Endothelial cell of umbilical vein (primary cell): ENCODE measurements at regions not wholly inside any gene's neighbourhood (a gene's known extent, or its start where the extent isn't known, plus 50 kb on each side); places are given as distances from the start of the nearest gene placed in this dataset.

ENCODE experiments used
- BruUV-seq: library from RNA; stranded (reverse); fragments of 400-500 nt; replicated peaks from 2 replicates; lab custom pipeline; 2021; lab: Mats Ljungman, UMichigan
- CTCF ChIA-PET: fragments of 300-600, 350-600 bp; sonication (Branson Sonifier 250); formaldehyde crosslinking; loops from one replicate; lab custom pipeline; 2021; ENCODE audit warnings: antibody characterized with exemption, inconsistent platforms; lab: Charles Lee
- POLR2A ChIA-PET: fragments of 300-600, 350-600 bp; sonication (Branson Sonifier 250); formaldehyde crosslinking; loops from one replicate; lab custom pipeline; 2021; ENCODE audit warnings: antibody characterized with exemption, inconsistent platforms; lab: Charles Lee
- DNase-seq: peaks from one replicate; pipeline ENCODE4 v3.0.0-alpha.2; 2011; ENCODE audit warnings: low read depth, low spot score
- FAIRE-seq: peaks from 2 replicates; lab custom pipeline; 2011; peaks lifted over from hg19 to GRCh38; lab: Jason Lieb, UNC
- H2AFZ ChIP-seq: 2 replicates; pipeline ENCODE4 v1.6.0; 2012; ENCODE audit warnings: low read depth, low read length, control low read depth, inconsistent platforms
- H3K27ac ChIP-seq: 2 replicates; pipeline ENCODE4 v1.5.1; 2011; ENCODE audit warnings: low read depth, mild to moderate bottlenecking, control low read depth, low read length, moderate library complexity; ENCODE audit not compliant: insufficient read depth
- H3K27me3 ChIP-seq, 2 experiments: 2 replicates each; pipeline versions ENCODE4 v1.6.0 to v1.6.1; 2011; ENCODE audit warnings: low read length in 2 of 2, mixed read lengths in 1 of 2; ENCODE audit not compliant: control insufficient read depth in 2 of 2, insufficient read depth in 2 of 2
- H3K36me3 ChIP-seq, 2 experiments: 2 replicates in 1 of 2; 3 replicates in 1 of 2; pipeline ENCODE4 v1.5.1; 2011; ENCODE audit warnings: low read length in 2 of 2, mild to moderate bottlenecking in 1 of 2, moderate library complexity in 1 of 2; ENCODE audit not compliant: control insufficient read depth in 2 of 2, insufficient read depth in 2 of 2; ENCODE audit errors: extremely low read depth in 1 of 2
- H3K4me1 ChIP-seq: 3 replicates; pipeline ENCODE4 v1.5.1; 2011; ENCODE audit warnings: mild to moderate bottlenecking, low read length; ENCODE audit not compliant: control insufficient read depth, insufficient read depth; ENCODE audit errors: extremely low read depth
- H3K4me2 ChIP-seq: 2 replicates; pipeline ENCODE4 v1.6.1; 2011; ENCODE audit warnings: low read length, control low read depth, mixed read lengths; ENCODE audit not compliant: insufficient read depth
- H3K4me3 ChIP-seq, 3 experiments: fragments of 200-600 bp in 1 of 3; sonication (generic), shearing (Covaris generic) in 1 of 3; replicated peaks in 1 of 3; 2 replicates each; pipeline ENCODE4 v1.5.1; 2011 to 2016; ENCODE audit warnings: control low read depth in 3 of 3, low read length in 3 of 3, mild to moderate bottlenecking in 2 of 3, inconsistent platforms in 1 of 3, low read depth in 1 of 3, moderate library complexity in 1 of 3; ENCODE audit not compliant: insufficient read depth in 1 of 3
- H3K79me2 ChIP-seq: 2 replicates; pipeline ENCODE4 v1.6.0; 2012; ENCODE audit warnings: low read length, inconsistent platforms; ENCODE audit not compliant: control insufficient read depth, insufficient read depth
- H3K9ac ChIP-seq: replicated peaks from 2 replicates; pipeline ENCODE3; 2011; ENCODE audit warnings: low read length, control low read depth; ENCODE audit not compliant: insufficient read depth; ENCODE audit errors: extremely low read depth
- H3K9me1 ChIP-seq: replicated peaks from 3 replicates; pipeline ENCODE4 v1.6.0; 2011; ENCODE audit warnings: mild to moderate bottlenecking, low read length; ENCODE audit not compliant: control insufficient read depth, insufficient read depth; ENCODE audit errors: extremely low read depth
- H3K9me3 ChIP-seq: replicated peaks from 2 replicates; pipeline ENCODE4 v1.5.1; 2012; ENCODE audit warnings: low read length, inconsistent platforms; ENCODE audit not compliant: control insufficient read depth, insufficient read depth
- H4K20me1 ChIP-seq: replicated peaks from 2 replicates; pipeline ENCODE3; 2011; ENCODE audit warnings: mild to moderate bottlenecking, low read length; ENCODE audit not compliant: control insufficient read depth, insufficient read depth; ENCODE audit errors: extremely low read depth
- CTCF ChIP-seq, 2 donors: IDR thresholded peaks; 1 replicate in 1 of 2; 2 replicates in 1 of 2; pipeline ENCODE4 v1.5.1; 2011; ENCODE audit warnings: low read length in 2 of 2, mild to moderate bottlenecking in 2 of 2, moderate library complexity in 2 of 2, control low read depth in 1 of 2, inconsistent platforms in 1 of 2, low read depth in 1 of 2; ENCODE audit not compliant: insufficient read depth in 1 of 2; ENCODE audit errors: extremely low read depth in 1 of 2
- EZH2 ChIP-seq: IDR thresholded peaks from 2 replicates; pipeline ENCODE4 v1.6.1; 2012; ENCODE audit warnings: borderline replicate concordance, low read depth, mild to moderate bottlenecking, moderate library complexity, low read length, inconsistent platforms; ENCODE audit not compliant: severe bottlenecking
- FOS ChIP-seq: IDR thresholded peaks from 2 replicates; pipeline ENCODE4 v1.6.1; 2011; ENCODE audit warnings: mild to moderate bottlenecking, low read length, moderate library complexity, borderline replicate concordance; ENCODE audit not compliant: insufficient read depth
- GATA2 ChIP-seq: IDR thresholded peaks from 2 replicates; pipeline ENCODE4 v1.7.0; 2011; ENCODE audit warnings: low read depth, mild to moderate bottlenecking, moderate library complexity, mixed read lengths, low read length; ENCODE audit not compliant: insufficient read length, insufficient read depth
- JUN ChIP-seq: IDR thresholded peaks from 2 replicates; pipeline ENCODE4 v1.6.1; 2011; ENCODE audit warnings: borderline replicate concordance, low read depth; ENCODE audit not compliant: insufficient read length, insufficient read depth
- MAX ChIP-seq: IDR thresholded peaks from 2 replicates; pipeline ENCODE4 v1.6.1; 2011; ENCODE audit not compliant: insufficient read depth, insufficient read length
- MYC ChIP-seq: IDR thresholded peaks from one replicate; pipeline ENCODE4 v1.6.1; 2011; ENCODE audit warnings: mild to moderate bottlenecking, low read depth, low read length
- POLR2A ChIP-seq: IDR thresholded peaks from 2 replicates; pipeline ENCODE4 v1.6.1; 2012; ENCODE audit warnings: low read depth, mild to moderate bottlenecking, control low read depth, low read length
- POLR2AphosphoS5 ChIP-seq: IDR thresholded peaks from 2 replicates; pipeline ENCODE4 v1.6.1; 2012; ENCODE audit warnings: low read depth, mild to moderate bottlenecking, control low read depth, low read length, moderate library complexity; ENCODE audit not compliant: insufficient read depth
- dilution Hi-C: fragments of 300-500 bp; cut with MboI; formaldehyde crosslinking; loops from one replicate; pipeline ENCODE4 v1.15.0; 2019; ENCODE audit warnings: low sequenced_read_pairs; ENCODE audit not compliant: extremely low pct_ligation_motif_present
- intact Hi-C: fragments of 100-400 bp; cut with micrococcal nuclease; formaldehyde crosslinking; loops from one replicate; pipeline ENCODE4 v1.10.0; 2022

DNA sequence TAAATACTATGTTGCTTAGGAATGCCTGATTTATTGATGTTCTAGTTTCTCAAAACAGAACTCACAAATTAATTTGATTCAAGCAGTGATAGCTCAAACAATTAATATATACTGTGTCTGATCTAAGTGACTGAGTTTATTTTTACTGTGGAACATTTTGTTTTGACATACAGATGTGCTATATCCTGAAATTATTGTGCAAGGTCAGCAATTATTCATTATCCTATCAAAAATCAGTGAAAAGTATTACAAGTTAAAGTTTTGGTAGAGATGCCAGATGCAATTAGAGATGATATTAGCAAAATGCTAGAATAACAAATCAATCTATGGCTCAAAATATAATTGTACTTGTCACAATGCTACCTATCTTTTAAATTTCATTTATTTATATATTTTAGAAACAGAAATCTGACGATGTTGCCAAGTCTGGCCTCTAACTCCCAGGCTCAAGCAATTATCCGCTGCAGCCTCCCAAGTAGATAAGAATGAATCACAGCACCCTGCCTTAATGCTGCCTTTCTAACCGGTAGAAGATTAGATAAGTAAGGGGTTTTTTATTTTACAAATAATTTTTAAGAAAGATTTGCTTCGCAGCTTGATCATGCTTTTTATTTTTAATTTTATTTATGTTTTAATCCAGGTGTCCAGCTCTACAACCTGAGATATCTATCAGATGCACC is 825.5 kb upstream of the NDST4 start:
- Histone ChIP-seq H3K36me3 (no peaks in the 10 kb centered on the region), H3K9me3 (no peaks in the 10 kb centered on the region), H3K4me2 (no peak overlapping the region), H2AFZ (no peak overlapping the region), H4K20me1 (no peaks in the 10 kb centered on the region), H3K79me2 (no peaks in the 10 kb centered on the region), H3K4me1 (no peaks in the 10 kb centered on the region), H3K9me1 (no peaks in the 10 kb centered on the region), H3K27me3 (no peaks in the 10 kb centered on the region), H3K27ac (no peak overlapping the region), H3K4me3 (no peak overlapping the region), H3K9ac (no peak overlapping the region)
- DNase-seq (no peak), FAIRE-seq (no peak)
- POLR2A ChIA-PET, result no interaction called here
- BruUV-seq, result no TSS peak
- TF ChIP-seq CTCF (IDR thresholded peaks at IDR 0.05; ENCODE audit: extremely low read depth in 1 of 2, insufficient read depth in 1 of 2, low read depth in 1 of 2, low read length in 2 of 2) (no peak), POLR2A (no peak), POLR2AphosphoS5 (no peak)
- CTCF ChIA-PET, result no interaction called here
- dilution Hi-C loops (no loop called here), intact Hi-C loops (no loop called here)

DNA sequence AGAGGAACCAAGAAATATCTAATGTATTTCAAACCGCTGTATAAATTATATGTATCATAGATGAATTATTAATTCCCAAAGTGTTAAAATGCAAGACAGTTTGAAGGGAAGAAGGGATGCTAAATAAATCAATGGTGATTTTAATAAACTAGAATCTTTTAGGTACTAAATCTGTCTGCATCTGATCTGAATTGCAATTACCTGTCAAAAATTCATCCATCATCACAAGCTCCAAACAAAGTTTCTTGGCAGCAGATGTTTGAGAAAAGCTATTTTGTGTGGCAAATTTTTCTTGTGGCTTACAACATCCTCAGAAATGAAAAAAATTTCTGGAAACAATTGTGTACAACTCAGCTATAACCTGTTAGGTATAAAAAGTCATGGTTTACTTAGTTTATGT is 816.0 kb upstream of the NDST4 start:
- CTCF ChIA-PET, result no interaction called here
- BruUV-seq, result no TSS peak
- Histone ChIP-seq H3K79me2 (no peaks in the 10 kb centered on the region), H3K36me3 (no peaks in the 10 kb centered on the region), H3K9me3 (no peaks in the 10 kb centered on the region), H4K20me1 (no peaks in the 10 kb centered on the region), H3K9me1 (no peaks in the 10 kb centered on the region), H3K27me3 (no peaks in the 10 kb centered on the region), H3K27ac (no peak overlapping the region), H3K9ac (no peak overlapping the region), H3K4me2 (no peak overlapping the region), H2AFZ (no peak overlapping the region), H3K4me1 (no peaks in the 10 kb centered on the region), H3K4me3 (no peak overlapping the region)
- intact Hi-C loops, result no loop called here
- POLR2A ChIA-PET, result no interaction called here
- dilution Hi-C loops, result no loop called here
- DNase-seq (no peak), FAIRE-seq (no peak)
- TF ChIP-seq GATA2 (no peak), POLR2AphosphoS5 (no peak), CTCF (IDR thresholded peaks at IDR 0.05; ENCODE audit: extremely low read depth in 1 of 2, insufficient read depth in 1 of 2, low read depth in 1 of 2, low read length in 2 of 2) (no peak), EZH2 (no peak), FOS (no peak), JUN (no peak), MAX (no peak), POLR2A (no peak), MYC (no peak)
